Activated naive CD4-positive, alpha-beta T cell treated with anti-CD3 and anti-CD28 coated beads, Interleukin-2, amount 50 U/mL, for 16 hours (primary cell): ENCODE measurements at regions not wholly inside any gene's neighbourhood (a gene's known extent, or its start where the extent isn't known, plus 50 kb on each side); places are given as distances from the start of the nearest gene placed in this dataset.
"Not testable (repeated sequence)": the region's sequence is repeated elsewhere in the genome, so short reads cannot be mapped to it uniquely, and the experiment has no call there.

Source experiments
- DNase-seq: peaks from one replicate; pipeline ENCODE4 v3.0.0-alpha.2; 2020

DNA sequence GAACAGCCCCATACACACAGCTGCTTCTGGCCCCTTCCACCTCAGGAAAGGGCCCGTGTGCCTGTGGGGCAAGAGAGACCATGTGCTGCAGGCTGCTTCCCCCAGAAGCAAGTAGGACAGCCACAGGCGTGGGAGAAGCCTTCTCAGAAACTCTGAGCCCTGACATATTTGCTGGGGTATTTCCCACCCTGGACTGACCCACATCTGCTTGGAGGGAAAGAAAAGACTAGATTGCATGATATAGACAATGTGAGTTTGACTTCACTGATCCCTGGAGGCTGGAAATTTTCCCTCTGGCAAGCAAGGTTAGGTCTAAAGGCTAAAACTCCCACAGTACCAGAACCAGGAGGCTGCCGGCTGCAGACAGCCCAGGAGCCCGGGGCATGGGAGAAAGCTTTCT lies 213.3 kb upstream of the SSTR4 start:
- no peak for DNase-seq

DNA sequence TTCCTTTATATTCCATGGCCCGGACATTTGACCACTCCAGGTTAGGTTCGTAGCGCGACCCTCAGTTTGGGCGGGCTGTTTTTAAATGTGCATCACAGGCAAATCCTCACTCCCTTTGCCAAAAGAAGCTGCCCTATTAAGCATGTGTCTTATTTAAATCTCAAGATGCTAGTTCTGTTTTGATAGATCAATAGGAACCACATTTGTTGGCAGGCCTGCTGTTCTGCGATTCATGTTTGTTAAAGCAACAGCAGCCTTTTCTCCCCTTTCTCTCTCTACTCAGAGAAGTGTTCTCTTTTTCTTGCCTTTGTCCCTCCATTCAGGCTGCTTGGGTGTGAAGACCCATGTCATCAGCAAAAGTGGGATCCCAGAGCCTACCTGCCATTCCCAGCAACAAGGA lies 212.0 kb upstream of the SSTR4 start:
- DNase-seq = no peak

DNA sequence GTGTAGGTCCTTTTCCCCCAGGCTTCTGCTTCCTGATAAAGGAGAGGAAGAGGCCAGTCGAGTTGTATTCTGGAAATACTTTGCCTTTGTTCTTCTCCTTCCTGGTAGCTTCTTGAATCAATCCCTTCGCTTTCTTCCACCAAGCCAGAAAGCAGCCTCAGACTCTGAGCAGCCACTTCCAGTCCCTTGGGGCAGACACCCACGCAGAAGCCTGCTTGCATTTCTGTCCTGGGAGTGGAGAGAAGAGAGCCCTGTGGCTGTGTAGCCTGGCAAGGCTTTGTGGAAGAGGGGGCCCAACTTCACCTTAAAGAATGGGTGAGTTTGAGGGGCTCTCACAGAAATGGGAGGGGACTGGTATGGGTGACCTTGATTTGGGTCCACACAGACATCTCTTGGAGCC lies 211.0 kb upstream of the SSTR4 start:
- DNase-seq = no peak

DNA sequence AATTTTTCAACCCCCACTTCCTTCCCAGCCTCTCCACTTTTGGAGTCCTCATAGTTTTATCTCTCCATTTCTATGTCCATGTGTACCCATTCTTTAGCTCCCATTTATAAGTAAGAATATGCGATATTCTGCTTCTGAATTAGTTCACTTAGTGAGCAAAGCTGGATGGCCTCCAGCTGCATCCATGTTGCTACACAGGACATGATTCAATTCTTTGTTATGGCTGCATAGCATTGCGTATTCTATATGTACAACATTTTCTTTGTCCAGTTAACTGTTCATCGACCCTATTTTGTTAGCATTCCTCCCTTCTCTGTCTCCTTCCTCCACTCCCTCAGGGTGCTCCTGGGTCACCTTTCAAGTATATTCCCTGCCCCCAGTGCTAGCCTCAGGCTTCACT lies 210.0 kb upstream of the SSTR4 start:
- DNase-seq = no peak

DNA sequence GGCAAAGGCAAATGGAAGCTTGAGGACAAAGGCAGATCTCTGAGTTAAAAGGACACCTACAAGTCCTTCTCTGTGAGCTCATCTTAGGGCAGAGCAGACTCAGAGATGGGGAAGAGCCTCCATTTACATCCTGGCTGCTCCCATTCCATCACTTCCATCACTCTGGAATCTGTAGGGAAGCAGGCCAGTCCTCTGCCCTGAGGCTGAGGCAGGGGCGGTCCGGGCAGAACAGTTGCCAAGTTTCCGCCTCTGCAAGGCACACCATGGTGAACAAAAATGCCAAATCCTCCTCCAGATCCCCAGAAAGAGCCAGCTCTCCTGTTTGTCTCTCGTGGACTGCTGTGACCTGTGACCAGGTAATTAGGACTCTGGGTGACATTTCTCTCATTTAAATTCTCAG lies 209.6 kb upstream of the SSTR4 start:
- DNase-seq = no peak

DNA sequence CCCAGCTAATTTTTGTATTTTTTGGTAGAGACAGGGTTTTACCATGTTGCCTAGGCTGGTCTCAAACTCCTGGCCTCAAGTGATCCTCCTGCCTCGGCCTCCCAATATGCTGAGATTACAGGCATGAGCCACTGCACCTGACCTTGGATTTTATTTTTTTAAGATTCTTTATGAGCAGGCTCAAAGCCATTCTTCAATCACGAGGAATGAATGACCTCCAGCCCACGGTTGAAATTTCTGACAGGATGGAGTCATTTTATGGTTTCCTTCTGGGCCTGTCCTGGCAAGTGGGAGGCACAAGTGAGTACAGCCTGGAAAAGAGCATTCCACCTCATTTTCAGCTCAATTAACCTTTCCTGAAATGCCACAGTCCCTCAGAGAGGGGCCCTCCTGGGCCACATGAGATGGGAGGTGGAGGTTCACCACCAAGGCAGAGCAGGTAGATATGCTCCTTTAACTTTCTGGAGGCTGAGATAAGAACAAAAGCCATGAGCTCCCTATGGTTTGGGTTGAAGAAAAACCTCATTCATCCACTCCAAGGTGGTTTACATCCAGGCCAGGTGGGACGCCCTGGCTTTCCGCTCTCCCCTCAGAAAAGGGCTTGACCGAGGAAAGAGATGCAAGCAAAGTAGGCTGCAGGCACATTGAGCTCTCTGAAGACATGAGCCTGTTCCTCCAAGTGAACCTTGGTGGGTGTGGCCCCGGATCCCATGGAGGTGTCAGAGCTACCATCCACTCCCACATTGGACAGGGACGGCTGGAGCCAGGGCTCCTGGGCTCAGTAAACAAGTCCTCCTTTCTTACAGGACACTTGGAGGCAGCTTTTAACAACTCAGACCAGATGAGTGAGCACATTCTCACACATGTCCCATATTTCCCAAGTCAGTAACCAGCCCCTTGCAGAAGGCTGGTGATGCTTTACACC lies 208.5 kb upstream of the SSTR4 start:
- no peak for DNase-seq

DNA sequence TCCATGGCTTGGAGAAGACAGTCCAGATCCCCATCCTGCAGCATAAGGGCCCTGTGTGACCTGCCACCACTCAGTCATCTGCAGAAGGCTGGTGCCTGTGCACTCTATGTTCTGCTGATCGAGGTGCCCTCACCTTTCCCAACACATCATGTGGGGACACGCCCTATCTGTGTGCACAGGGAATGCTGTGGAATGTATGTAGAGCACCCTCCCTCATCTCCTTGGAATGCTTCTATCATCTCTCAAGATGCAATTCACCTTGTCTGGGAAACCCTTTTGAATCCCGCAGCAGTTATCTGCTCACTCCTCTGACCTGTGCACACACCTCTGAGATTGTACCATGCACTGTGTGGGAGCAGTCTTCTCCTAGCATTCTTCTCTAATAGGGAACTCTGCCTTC lies 207.2 kb upstream of the SSTR4 start:
- DNase-seq = no peak

DNA sequence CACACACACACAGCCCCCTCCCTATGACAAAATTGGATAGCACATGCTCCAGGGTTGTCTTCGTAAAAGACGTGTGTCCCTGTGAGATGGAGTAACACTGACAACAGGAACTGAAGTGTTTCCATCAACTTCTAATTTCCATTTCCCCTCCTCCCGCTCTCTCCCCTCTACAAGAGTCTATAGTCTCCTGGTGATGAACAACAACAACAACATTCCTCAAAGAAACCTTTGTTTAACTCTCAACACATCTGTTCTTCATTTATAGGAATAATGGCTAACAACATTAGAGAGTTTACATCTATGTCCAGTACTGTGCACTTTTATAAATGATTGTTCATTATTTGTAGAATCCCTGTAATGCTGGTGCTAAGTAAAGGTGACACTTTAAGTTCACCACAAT lies 205.8 kb upstream of the SSTR4 start:
- DNase-seq = no peak

DNA sequence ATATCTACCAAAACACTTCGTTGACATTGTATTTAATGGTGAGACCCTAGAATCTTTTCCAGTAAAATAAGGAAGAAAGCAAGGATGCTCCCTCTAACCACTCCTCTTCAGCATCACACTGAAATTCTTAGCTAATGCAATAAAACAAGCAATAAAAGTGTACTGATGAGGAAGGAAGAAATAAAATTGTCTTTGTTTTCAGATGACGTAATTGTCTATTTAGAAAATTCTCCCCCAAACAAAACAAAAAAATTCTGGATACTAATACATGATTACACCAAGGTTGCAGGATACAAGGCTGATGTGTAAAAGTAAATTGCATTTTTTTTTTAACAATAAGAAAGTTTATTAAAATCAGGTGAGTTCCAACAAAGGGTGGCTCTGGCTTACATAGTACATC lies 205.0 kb upstream of the SSTR4 start:
- no peak for DNase-seq

DNA sequence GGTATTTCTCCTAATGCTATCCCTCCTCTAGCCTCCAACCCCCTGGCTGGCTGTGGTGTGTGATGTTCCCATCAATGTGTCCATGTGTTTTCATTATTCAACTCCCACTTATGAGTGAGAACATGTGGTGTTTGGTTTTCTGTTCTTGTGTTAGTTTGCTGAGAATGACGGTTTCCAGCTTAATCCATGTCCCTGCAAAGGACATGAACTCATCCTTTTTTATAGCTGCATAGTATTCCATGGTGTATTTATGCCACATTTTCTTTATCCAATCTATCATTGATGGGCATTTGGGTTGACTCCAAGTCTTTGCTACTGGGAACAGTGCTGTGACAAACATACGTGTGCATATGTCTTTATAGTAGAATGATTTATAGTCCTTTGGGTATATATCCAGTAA lies 204.4 kb upstream of the SSTR4 start:
- DNase-seq = not testable (repeated sequence)

DNA sequence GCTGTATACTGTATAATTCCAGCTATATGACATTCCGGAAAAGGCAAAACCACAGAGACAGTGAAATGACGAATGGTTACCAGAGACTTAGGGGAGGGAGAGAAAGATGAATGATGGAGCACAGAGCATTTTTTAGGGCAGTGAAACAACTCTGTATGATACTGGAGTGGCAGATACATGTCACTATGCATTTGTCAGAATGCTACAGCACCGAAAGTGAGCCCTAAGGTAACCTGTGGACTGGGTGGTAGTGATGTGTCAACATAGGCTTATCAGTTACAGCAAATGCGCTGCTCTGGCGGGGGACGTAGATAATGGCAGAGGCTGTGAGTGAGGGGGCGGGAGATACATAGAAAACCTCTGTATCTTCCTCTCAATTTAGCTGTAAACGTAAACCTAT lies 201.3 kb upstream of the SSTR4 start:
- no peak for DNase-seq

DNA sequence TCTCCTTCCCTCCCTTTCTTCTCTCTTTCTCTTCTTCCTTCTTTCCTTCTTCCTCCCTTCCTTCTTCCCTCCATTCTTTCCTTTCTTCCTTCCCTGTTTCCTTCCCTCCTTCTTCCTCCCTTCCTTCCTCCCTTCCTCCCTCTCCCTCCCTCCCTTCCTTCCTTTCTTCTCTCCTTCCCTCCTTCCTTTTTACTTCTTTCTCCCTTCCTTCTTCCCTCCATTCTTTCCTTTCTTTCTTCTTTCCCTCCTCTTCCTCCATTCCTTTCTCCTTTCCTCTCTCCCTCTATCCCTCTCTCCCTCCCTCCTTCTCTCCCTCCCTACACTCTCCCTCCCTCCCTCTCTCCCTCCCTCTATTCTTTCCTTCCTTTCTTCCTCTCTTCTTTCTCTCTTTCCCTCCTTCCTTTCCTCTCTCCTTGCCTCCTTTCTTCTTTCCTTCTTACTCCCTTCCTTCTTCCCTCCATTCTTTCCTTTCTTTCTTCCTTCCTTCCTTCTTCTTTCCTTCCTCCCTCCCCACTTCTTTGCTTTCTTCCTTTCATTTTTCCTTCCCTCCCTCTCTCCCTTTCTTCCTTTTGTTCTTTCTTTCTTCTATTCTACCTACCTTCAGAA lies 200.4 kb upstream of the SSTR4 start:
- no peak for DNase-seq

DNA sequence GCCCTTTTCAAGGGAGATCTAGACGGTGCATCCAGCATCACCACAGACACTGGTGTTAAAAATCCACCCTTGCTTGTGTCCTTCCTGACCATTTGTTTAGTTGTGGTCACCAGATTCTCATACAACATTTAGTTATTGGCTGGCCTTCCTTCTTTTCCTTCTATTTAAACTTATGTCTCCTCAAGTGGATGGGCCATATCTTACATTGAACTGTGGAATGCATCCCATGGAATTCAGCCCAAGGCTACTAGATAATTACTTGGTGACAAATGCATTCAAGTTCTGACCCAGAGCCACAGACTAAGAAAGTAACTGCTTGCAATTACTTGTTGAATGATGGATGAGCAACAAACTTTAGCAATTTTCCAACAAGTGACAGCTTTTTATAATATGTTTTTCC lies 198.9 kb upstream of the SSTR4 start:
- DNase-seq = no peak

DNA sequence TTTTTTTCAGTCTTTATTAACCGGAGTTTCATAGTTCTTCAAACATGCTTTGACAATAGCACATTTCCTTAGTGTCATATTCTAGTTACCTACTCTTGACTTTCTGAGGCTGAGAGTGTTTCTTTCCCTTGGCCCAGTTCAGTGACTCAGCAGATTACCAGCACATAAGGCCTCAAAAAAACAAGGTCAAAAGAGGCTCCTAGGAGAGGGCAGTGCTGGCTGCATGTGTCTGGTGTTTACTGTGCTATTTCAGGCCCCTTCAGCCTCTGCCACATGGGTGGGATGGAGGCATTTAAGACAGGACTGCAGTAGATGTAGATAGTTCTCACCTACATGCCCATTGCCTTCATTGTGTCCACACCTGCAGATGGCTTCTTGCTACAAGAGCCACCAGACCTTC lies 198.2 kb upstream of the SSTR4 start:
- DNase-seq = no peak

DNA sequence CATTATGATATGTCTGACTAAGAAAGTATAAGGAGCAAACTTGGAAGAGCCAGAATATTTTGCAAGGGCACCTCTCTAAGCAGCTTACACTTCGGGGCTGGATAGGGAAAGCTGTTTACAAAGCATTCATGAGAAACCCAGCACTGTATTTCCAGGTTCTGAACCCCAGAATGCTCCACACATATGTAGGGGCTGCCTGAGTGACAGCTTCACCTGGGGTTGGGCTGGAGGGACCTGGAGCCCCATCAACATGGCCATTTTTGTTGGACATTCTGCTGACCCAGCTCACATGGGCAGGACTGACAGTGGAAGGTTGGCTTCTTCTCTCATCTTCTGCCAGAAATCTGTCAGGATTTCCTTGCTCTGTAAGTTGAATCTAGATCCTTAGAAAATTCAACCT lies 197.1 kb upstream of the SSTR4 start:
- DNase-seq = no peak

DNA sequence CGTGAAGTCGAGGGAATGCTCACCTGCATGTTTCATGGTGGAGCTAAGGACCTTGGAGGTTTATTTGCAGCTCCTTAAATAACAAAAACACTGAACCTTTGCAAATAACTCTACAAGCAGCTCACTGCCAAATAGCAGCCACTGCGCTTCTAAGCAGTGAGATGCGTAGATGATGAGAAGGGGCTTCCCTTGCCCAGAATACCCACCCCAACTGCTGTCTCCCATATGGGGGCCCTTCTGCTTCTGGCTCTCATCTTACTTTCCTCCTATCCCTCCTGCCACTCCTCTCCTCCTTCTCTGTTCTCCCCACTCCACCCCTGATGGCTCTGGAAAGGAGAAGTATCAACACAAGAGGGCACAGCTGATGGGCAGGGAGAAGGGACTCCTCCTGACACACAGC lies 193.3 kb upstream of the SSTR4 start:
- no peak for DNase-seq

DNA sequence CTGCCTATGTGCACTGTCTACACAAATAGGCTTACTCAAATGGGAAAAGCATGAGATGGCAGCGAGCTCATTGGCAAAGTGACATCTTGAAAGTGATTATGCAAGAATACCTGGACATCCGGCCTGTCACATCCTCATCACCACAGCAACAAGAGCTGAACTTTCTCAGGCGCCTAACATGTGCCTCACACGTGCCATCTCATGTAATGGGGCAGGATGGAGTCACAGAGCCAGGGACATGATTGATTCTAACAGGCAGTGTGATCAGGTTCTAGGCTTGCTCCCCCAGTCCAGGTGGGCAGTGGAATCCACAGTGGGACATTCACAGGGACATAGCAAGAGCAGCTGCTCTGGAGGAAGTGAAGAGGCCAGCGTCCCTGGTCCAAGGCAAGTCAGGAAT lies 192.3 kb upstream of the SSTR4 start:
- DNase-seq = no peak

DNA sequence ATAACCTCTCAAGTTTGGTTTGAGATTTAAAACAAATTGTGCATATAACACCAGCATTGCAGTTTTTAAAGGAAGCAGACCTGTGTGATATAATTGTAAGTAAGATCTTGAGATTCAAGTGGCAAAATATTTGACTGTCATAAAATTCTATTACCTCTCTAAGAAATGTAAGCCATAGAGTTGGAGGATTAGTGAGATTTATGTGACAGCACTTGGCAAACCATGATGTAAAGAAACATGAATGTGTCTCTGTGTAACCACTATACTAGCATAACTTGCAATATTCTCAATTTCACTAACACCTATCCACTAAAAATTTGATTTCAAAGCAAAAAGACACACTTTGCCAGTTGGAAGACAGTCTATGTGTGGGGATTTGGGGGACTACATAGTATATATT lies 190.2 kb upstream of the SSTR4 start:
- no peak for DNase-seq

DNA sequence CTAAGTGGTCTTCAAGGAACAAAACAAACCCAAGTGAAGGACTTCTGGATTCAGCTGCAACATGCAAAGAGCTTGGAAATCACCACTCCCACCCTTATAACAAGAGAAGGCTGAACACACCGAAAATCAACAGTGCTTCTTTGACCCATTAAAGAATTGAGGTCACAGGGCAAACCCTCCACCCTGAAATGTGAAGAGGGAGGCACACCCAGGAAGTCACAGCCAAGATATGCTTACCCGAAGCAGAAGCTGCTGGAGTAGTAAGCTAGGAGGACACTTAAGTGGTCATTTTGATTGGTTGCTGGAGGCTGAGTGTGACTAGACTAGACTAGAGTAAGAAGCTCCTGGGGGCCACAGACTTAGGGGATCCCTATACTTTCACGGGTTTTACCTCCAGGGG lies 188.2 kb upstream of the SSTR4 start:
- no peak for DNase-seq

DNA sequence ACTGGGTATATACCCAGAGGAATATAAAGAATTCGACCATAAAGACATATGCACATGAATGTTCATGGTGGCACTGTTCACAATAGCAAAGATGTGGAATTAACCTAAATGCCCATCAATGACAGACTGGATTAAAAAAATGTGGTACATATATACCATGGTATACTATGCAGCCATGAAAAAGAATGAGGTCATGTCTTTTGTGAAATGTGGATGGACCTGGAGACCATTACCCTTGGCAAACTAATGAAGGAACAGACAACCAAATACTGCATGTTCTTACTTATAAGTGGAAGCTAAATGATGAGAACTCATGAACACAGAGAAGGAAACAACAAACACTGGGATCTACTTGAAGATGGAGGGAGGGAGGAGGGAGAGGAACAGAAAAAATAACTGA lies 186.7 kb upstream of the SSTR4 start:
- no peak for DNase-seq

DNA sequence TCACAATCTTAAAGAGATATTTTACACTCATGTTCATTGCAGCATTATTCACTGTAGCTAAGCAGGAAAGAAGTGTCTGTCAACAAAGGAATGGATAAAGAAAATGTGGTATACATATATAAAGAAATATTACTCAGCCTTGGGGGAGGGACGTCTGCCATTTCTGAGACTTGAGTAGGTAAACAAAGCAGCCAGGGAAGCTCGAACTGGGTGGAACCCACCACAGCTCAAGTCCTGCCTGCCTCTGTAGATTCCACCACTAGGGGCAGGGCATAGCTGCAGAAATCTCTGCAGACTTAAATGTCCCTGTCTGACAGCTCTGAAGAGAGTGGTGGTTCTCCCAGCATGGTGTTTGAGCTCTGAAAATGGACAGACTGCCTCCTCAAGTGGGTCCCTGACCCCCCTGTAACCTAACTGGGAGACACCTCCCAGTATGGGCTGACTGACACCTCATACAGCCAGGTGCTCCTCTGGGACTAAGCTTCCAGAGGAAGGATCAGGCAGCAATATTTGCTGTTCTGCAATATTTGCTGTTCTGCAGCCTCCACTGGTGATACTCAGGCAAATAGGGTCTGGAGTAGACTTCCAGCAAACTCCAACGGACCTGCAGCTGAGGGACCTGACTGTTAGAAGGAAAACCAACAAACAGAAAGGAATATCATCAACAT lies 183.3 kb upstream of the SSTR4 start:
- DNase-seq = not testable (repeated sequence)

DNA sequence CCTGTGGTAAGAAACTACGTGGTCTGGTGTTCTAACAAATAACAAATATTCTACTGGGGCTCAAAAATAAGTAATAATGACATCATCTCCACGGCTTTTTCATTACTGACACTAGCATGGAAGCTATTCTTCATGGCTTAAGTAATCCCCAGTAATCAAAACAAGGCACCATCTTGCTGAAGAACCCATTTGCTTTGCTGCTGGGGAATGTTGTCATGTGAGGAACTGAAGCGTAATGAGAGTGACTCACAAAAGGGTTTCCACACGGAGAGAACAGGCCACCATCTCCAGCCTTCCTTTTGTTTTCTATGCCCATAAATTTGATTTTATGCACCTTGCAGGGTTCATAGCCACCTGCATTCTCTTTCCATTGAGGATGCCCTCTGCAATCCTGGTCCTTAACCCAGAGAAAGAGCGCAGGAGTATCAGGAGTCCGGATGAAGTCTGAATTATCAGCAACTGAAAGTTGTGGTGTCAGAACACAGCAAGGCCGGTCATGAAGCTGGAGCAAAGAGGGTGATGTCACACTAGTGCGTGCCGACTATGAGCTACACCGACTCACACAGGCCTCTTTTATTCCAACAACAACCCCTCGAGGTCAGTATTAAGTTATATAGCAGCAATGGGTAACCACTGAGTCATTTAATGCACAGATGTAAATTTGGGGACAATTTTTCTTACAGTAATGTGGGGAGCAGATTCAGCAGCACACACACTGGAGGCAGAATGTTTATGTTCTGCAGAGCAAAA lies 173.7 kb upstream of the SSTR4 start:
- no peak for DNase-seq

DNA sequence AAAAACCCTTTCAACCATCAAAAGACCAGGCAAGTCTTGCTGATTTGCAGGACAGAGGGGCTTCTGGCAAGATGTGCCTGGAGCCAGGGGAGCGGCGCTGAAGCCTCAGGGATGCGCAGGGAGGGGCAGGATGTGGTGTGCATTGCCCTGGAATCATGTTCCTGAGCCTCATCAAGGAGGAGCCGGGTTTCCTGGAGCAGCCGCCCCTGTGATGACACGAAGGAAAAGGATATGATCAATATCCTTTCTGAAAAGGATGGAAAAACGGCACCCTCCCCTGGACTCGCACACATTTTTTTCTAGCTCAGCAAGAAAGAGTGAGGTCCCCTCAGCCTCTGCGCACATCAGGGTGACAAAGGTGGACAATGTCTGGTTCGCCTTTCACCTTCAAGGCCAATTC lies 173.1 kb upstream of the SSTR4 start:
- DNase-seq = no peak
